ENCODE measurements at regions not wholly inside any gene's neighbourhood (a gene's known extent, or its start where the extent isn't known, plus 50 kb on each side); places are given as distances from the start of the nearest gene placed in this dataset.

- DNase-seq (ENCODE audit: low read depth, low spot score) (no peak), ATAC-seq (no peak)
- intact Hi-C loops (cut with micrococcal nuclease), result loop anchor here (1.0 to 10.0 kb wide), 5 partner anchors 64 to 225 kb away; no protein-coding TSS in a partner anchor
- H3K79me2 ChIP-seq (ENCODE audit: insufficient read depth, low read length), result peaks cover 13% of the 10 kb centered on the region; the same call in 1 of the 2 replicates
- ChIA-PET CTCF (interaction anchor here (0.8 kb wide), 1 partner anchor 19 kb away, joined by 3 read pairs; no protein-coding TSS in a partner anchor), POLR2A (interaction anchor here (0.9 to 1.5 kb wide), 4 partner anchors 14 to 191 kb away, joined by 3 to 7 read pairs (median 4); no protein-coding TSS in a partner anchor), RAD21 (ENCODE audit: low non-redundant PET in 1 of 2, low total read pairs in 2 of 2, uncharacterized antibody in 2 of 2, unreplicated experiment in 2 of 2) (no interaction called here)
- no TSS peak for BruUV-seq (replicated peaks)
- H3K9ac ChIP-seq (ENCODE audit: low read length), result peak overlapping the region; percentile 71
- H2AFZ ChIP-seq (ENCODE audit: low read depth, low read length, poor library complexity, severe bottlenecking), result no peak overlapping the region
- peaks cover 51 to 59% of the 10 kb centered on the region in 2 experiments for H3K4me1 ChIP-seq (ENCODE audit: control insufficient read depth in 1 of 2, insufficient read depth in 2 of 2, low read length in 2 of 2)
- H3K27me3 ChIP-seq (ENCODE audit: insufficient read depth, low read length), result no peaks in the 10 kb centered on the region
- no peak overlapping the region for H3K4me3 ChIP-seq (replicated peaks in 1 of 2; ENCODE audit: low read depth in 1 of 2, low read length in 2 of 2)
- peaks cover 8 to 19% of the 10 kb centered on the region in 2 experiments; a peak in 2 of 4 replicates for H3K9me3 ChIP-seq (ENCODE audit: control insufficient read depth in 1 of 2, insufficient read depth in 1 of 2, low read depth in 1 of 2, low read length in 2 of 2)
- H3K4me2 ChIP-seq (ENCODE audit: low read length), result peak overlapping the region; percentile 58
- no peaks in the 10 kb centered on the region for H4K20me1 ChIP-seq (ENCODE audit: insufficient read depth)
- no peaks in the 10 kb centered on the region for H3K9me2 ChIP-seq (ENCODE audit: insufficient read depth)
- TF ChIP-seq SRF (IDR thresholded peaks at IDR 0.05; ENCODE audit: low read depth) (no peak), ZBTB33 (IDR thresholded peaks at IDR 0.05; ENCODE audit: extremely low read depth, insufficient replicate concordance, low read length) (no peak), TCF7L2 (IDR thresholded peaks at IDR 0.05; ENCODE audit: borderline replicate concordance, extremely low read depth, insufficient read depth, insufficient read length) (peak; percentile 58)
- peak overlapping the region; percentile 99 for H3K27ac ChIP-seq (ENCODE audit: low read depth, low read length)
- peaks cover 0 to 24% of the 10 kb centered on the region in 2 experiments; a peak in 2 of 4 replicates for H3K36me3 ChIP-seq (ENCODE audit: control insufficient read depth in 1 of 2, insufficient read depth in 2 of 2, low read length in 2 of 2)
Measured at GRCh38 chr12:65537978-65538377, 259.5 kb downstream of the MSRB3 start.

GRCh38 chr12:65539023-65539422 is 260.5 kb downstream of the MSRB3 start:
- H3K79me2 ChIP-seq (ENCODE audit: insufficient read depth, low read length), result peaks cover 13% of the 10 kb centered on the region; the same call in 1 of the 2 replicates
- intact Hi-C loops (cut with micrococcal nuclease), result loop anchor here (10.0 kb wide), 1 partner anchor 156 kb away; no protein-coding TSS in a partner anchor
- no TSS peak for BruUV-seq (replicated peaks)

More at GRCh38 chr12:65539023-65539422, 260.5 kb downstream of the MSRB3 start:
- ChIA-PET CTCF (interaction anchor here (0.8 kb wide), 1 partner anchor 18 kb away, joined by 3 read pairs; no protein-coding TSS in a partner anchor), POLR2A (no interaction called here), RAD21 (ENCODE audit: low non-redundant PET in 1 of 2, low total read pairs in 2 of 2, uncharacterized antibody in 2 of 2, unreplicated experiment in 2 of 2) (no interaction called here)
- H3K27ac ChIP-seq (ENCODE audit: low read depth, low read length), result peak overlapping the region; percentile 99
- no peak overlapping the region for H3K4me2 ChIP-seq (ENCODE audit: low read length)
- no peak overlapping the region for H3K9ac ChIP-seq (ENCODE audit: low read length)
- H4K20me1 ChIP-seq (ENCODE audit: insufficient read depth), result no peaks in the 10 kb centered on the region
- DNase-seq (ENCODE audit: low read depth, low spot score) (no peak), ATAC-seq (no peak)
- peaks cover 8 to 19% of the 10 kb centered on the region in 2 experiments; a peak in 2 of 4 replicates for H3K9me3 ChIP-seq (ENCODE audit: control insufficient read depth in 1 of 2, insufficient read depth in 1 of 2, low read depth in 1 of 2, low read length in 2 of 2)
- H3K4me1 ChIP-seq (ENCODE audit: control insufficient read depth in 1 of 2, insufficient read depth in 2 of 2, low read length in 2 of 2), result peaks cover 43 to 49% of the 10 kb centered on the region in 2 experiments
- H3K4me3 ChIP-seq (replicated peaks in 1 of 2; ENCODE audit: low read depth in 1 of 2, low read length in 2 of 2), result no peak overlapping the region
- peaks cover 0 to 28% of the 10 kb centered on the region in 2 experiments; a peak in 2 of 4 replicates for H3K36me3 ChIP-seq (ENCODE audit: control insufficient read depth in 1 of 2, insufficient read depth in 2 of 2, low read length in 2 of 2)
- H2AFZ ChIP-seq (ENCODE audit: low read depth, low read length, poor library complexity, severe bottlenecking), result no peak overlapping the region
- no peak for TF ChIP-seq EZH2phosphoT487 (IDR thresholded peaks at IDR 0.05; ENCODE audit: borderline replicate concordance)
- TF ChIP-seq FOSL1 (IDR thresholded peaks at IDR 0.05; ENCODE audit: low read depth), result no peak
- TF ChIP-seq MAX (IDR thresholded peaks at IDR 0.05), result no peak
- TF ChIP-seq ZNF274 (IDR thresholded peaks at IDR 0.05; ENCODE audit: low read depth, low read length), result no peak
- TF ChIP-seq CEBPB (IDR thresholded peaks at IDR 0.05; ENCODE audit: low read depth), result no peak
- no peak for TF ChIP-seq SRF (IDR thresholded peaks at IDR 0.05; ENCODE audit: low read depth)
- no peak for TF ChIP-seq JUND (IDR thresholded peaks at IDR 0.05)
- TF ChIP-seq CBX3 (IDR thresholded peaks at IDR 0.05; ENCODE audit: low read depth), result no peak
- TF ChIP-seq TCF7L2 (IDR thresholded peaks at IDR 0.05; ENCODE audit: borderline replicate concordance, extremely low read depth, insufficient read depth, insufficient read length), result no peak
- TF ChIP-seq SP1 (IDR thresholded peaks at IDR 0.05; ENCODE audit: low read depth), result no peak
- no peak for TF ChIP-seq ZFX (IDR thresholded peaks at IDR 0.05)
- no peak for TF ChIP-seq EGR1 (IDR thresholded peaks at IDR 0.05; ENCODE audit: low read depth)
- no peak for TF ChIP-seq POLR2A (IDR thresholded peaks at IDR 0.05; ENCODE audit: borderline replicate concordance, extremely low read depth, insufficient read depth, insufficient read length)
- no peak for TF ChIP-seq ELF1 (IDR thresholded peaks at IDR 0.05; ENCODE audit: borderline replicate concordance, low read depth)
- H3K27me3 ChIP-seq (ENCODE audit: insufficient read depth, low read length), result no peaks in the 10 kb centered on the region
- no peaks in the 10 kb centered on the region for H3K9me2 ChIP-seq (ENCODE audit: insufficient read depth)

All from HCT116 (cell line).